PC-9 (cell line): ENCODE measurements at regions not wholly inside any gene's neighbourhood (a gene's known extent, or its start where the extent isn't known, plus 50 kb on each side); places are given as distances from the start of the nearest gene placed in this dataset.

Source experiments
- CTCF ChIP-seq: fragments of 200-600 bp; sonication (generic); conservative IDR thresholded peaks from 2 replicates; pipeline ENCODE4 v1.6.1; 2017; ENCODE audit warnings: mixed run types, antibody characterized with exemption, mild to moderate bottlenecking, moderate library complexity
- EZH2 ChIP-seq: fragments of 200-600 bp; sonication (generic); IDR thresholded peaks from 2 replicates; pipeline ENCODE4 v1.8.0; 2017; ENCODE audit warnings: antibody characterized with exemption, low read depth

GRCh38 chr14:105945896-105946295, 419.5 kb downstream of the TMEM121 start:
- no peak for TF ChIP-seq CTCF
- TF ChIP-seq EZH2 = no peak
